ENCODE measurements at regions not wholly inside any gene's neighbourhood (a gene's known extent, or its start where the extent isn't known, plus 50 kb on each side); places are given as distances from the start of the nearest gene placed in this dataset.
"Not testable (repeated sequence)": the region's sequence is repeated elsewhere in the genome, so short reads cannot be mapped to it uniquely, and the experiment has no call there.

DNA sequence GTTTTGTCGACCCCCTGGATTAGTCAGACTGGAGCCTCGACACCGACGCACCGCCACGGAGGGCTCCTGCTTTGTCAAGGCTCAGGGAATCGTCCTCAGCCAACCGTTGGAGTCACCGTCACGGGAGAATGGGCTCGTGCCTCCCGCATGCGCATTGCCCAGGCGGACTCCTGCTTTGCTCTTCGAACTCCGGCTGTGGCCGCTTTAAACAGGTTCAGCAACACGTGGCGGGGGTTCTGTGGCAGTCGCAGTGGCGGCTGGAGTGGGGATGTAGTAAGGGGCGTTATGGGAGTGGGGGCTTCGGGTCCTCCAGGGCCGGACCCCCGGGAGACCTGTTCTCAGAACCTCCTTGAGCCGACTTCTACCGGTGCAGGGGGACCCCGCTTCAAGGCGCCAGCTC is 554.7 kb upstream of the ZNF337 start:
- not testable (repeated sequence) for TF ChIP-seq POLR2A (IDR thresholded peaks at IDR 0.05)
- TF ChIP-seq, protein P1, sequence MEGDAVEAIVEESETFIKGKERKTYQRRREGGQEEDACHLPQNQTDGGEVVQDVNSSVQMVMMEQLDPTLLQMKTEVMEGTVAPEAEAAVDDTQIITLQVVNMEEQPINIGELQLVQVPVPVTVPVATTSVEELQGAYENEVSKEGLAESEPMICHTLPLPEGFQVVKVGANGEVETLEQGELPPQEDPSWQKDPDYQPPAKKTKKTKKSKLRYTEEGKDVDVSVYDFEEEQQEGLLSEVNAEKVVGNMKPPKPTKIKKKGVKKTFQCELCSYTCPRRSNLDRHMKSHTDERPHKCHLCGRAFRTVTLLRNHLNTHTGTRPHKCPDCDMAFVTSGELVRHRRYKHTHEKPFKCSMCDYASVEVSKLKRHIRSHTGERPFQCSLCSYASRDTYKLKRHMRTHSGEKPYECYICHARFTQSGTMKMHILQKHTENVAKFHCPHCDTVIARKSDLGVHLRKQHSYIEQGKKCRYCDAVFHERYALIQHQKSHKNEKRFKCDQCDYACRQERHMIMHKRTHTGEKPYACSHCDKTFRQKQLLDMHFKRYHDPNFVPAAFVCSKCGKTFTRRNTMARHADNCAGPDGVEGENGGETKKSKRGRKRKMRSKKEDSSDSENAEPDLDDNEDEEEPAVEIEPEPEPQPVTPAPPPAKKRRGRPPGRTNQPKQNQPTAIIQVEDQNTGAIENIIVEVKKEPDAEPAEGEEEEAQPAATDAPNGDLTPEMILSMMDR (IDR thresholded peaks at IDR 0.05): not testable (repeated sequence)

All from testis (tissue), 2 donors.